ENCODE measurements at regions not wholly inside any gene's neighbourhood (a gene's known extent, or its start where the extent isn't known, plus 50 kb on each side); places are given as distances from the start of the nearest gene placed in this dataset.

DNA sequence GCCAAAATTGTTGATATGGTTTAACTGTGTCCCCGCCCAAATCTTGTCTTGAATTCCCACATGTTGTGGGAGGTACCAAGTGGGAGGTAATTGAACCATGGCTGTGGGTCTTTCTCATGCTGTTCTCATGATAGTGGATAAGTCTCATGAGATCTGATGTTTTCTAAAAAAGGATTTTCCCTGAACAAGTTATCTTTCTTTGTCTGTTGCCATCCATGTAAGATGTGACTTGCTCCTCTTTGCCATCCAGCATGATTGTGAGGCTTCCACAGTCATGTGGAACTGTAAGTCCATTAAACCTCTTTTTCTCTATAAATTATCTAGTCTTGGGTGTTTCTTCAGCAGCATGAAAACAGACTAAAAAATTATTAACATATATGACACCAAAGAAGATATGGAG is 986.7 kb upstream of the MIR17HG start:
- no peaks in the 10 kb centered on the region for H3K9me3 ChIP-seq (ENCODE audit: control insufficient read depth, insufficient read depth, low read length)
- H3K36me3 ChIP-seq (ENCODE audit: insufficient read depth, low read length), result no peaks in the 10 kb centered on the region
- no peak overlapping the region for H3K9ac ChIP-seq (ENCODE audit: low read depth, low read length)
- no peaks in the 10 kb centered on the region for H3K4me1 ChIP-seq (ENCODE audit: insufficient read depth, low read length)

DNA sequence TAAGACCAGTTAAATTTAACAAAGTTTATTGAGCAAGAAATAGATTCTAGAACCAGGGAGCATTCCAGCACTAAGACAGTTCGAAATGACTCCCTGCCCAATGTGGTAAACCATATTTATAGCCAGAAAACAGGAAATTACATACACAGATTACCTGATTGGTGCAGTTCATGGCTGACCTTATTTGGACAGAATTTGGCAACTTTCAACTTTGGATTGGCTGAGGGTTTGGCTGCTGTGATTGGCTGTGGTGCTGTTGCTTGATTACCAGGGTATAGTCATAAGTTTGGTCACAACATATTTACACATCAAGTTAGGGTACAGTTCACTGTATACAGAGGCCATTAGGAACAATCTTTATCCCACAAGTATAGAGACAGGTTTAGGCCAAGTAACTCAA is 984.8 kb upstream of the MIR17HG start:
- Histone ChIP-seq H3K9ac (ENCODE audit: low read depth, low read length) (no peak overlapping the region), H3K4me1 (ENCODE audit: insufficient read depth, low read length) (no peaks in the 10 kb centered on the region)

DNA sequence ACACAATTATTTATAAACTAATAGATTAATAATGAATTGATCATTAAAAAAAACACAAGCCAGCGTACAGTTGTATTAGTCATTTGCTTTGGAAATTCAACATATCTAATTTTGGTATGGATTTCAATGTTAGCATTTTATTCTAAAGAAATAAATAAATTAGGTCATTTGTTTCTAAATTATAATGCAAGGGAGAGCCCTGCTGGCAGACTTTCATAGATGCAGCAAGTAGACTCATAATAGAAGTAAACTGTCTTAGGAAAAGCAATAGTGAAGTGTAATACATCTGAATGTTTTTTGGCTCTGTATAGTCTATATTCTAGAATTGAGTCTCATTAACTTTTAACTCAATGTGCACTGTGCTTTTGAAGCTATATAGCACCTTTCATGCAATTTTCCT is 982.4 kb upstream of the MIR17HG start:
- no peaks in the 10 kb centered on the region; the same call in 1 of the 2 replicates for H3K36me3 ChIP-seq (ENCODE audit: insufficient read depth, low read length)
- no peaks in the 10 kb centered on the region for H3K4me1 ChIP-seq (ENCODE audit: insufficient read depth, low read length)
- H3K9me3 ChIP-seq (ENCODE audit: control insufficient read depth, insufficient read depth, low read length), result no peaks in the 10 kb centered on the region
- H3K9ac ChIP-seq (ENCODE audit: low read depth, low read length), result no peak overlapping the region

More for the DNA sequence above, 984.8 kb upstream of the MIR17HG start:
- no peaks in the 10 kb centered on the region for H3K36me3 ChIP-seq (ENCODE audit: insufficient read depth, low read length)
- no peaks in the 10 kb centered on the region for H3K9me3 ChIP-seq (ENCODE audit: control insufficient read depth, insufficient read depth, low read length)

DNA sequence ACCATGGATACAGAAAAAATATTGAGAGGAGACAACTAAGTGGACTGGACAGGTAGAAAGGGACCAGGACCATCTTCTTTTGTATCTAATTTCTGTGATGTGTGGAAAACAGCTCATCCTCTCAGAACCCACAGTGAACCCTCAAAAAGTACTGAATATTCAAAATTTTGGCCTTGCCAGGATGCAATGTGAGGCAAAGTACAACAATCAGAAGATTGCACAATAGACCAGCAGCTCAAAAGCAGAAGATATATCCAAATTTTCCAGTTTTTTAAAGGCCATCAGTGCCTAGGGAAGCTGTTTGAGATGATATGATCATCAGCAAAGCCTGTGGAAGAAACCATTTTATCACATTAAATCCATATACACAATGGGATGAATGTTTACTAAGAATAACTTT is 973.3 kb upstream of the MIR17HG start:
- Histone ChIP-seq H3K9ac (ENCODE audit: low read depth, low read length) (no peak overlapping the region), H3K4me1 (ENCODE audit: insufficient read depth, low read length) (no peaks in the 10 kb centered on the region), H3K9me3 (ENCODE audit: control insufficient read depth, insufficient read depth, low read length) (no peaks in the 10 kb centered on the region), H3K36me3 (ENCODE audit: insufficient read depth, low read length) (no peaks in the 10 kb centered on the region; the same call in 1 of the 2 replicates)

DNA sequence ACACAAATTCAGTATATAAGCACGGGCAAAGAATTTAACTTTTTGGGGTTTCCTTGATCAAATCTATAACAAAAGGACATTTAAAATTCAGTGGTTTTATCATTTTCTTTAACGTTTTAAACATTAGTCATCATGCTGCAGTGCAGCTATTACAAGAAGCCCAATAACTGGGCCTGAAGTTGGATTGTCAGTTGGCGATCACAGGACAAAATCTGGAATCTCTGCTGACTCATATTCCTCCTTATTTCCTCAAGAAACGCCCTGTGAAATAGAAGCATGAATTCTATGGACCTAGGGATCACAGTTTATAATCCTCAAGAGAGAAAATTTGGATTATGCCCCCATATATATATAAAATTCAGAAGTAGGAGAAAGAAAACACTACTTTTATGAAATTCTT is 971.6 kb upstream of the MIR17HG start:
- H3K9me3 ChIP-seq (ENCODE audit: control insufficient read depth, insufficient read depth, low read length), result no peaks in the 10 kb centered on the region
- H3K9ac ChIP-seq (ENCODE audit: low read depth, low read length), result no peak overlapping the region
- no peaks in the 10 kb centered on the region for H3K36me3 ChIP-seq (ENCODE audit: insufficient read depth, low read length)
- no peaks in the 10 kb centered on the region for H3K4me1 ChIP-seq (ENCODE audit: insufficient read depth, low read length)

DNA sequence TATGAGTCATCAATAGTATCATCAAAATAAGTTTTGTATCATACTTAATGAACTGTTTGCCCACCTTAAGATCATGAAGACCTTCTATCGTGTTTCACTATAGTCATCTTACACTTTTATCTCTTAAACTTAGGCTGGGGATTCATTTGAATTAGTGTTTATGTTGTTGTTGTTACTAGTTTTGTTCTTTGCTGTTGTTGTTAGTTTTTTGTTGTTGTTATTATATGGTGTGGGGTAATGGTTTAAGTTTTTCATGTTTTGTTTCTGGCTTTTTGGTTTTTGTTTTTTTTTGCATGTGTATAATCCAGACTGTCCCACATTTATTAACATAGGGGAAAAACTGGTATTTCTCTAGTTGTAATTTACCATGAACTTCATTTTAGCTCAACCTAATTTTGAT is 965.1 kb upstream of the MIR17HG start:
- H3K4me1 ChIP-seq (ENCODE audit: insufficient read depth, low read length), result no peaks in the 10 kb centered on the region
- no peak overlapping the region for H3K9ac ChIP-seq (ENCODE audit: low read depth, low read length)
- no peaks in the 10 kb centered on the region for H3K36me3 ChIP-seq (ENCODE audit: insufficient read depth, low read length)
- H3K9me3 ChIP-seq (ENCODE audit: control insufficient read depth, insufficient read depth, low read length), result no peaks in the 10 kb centered on the region

DNA sequence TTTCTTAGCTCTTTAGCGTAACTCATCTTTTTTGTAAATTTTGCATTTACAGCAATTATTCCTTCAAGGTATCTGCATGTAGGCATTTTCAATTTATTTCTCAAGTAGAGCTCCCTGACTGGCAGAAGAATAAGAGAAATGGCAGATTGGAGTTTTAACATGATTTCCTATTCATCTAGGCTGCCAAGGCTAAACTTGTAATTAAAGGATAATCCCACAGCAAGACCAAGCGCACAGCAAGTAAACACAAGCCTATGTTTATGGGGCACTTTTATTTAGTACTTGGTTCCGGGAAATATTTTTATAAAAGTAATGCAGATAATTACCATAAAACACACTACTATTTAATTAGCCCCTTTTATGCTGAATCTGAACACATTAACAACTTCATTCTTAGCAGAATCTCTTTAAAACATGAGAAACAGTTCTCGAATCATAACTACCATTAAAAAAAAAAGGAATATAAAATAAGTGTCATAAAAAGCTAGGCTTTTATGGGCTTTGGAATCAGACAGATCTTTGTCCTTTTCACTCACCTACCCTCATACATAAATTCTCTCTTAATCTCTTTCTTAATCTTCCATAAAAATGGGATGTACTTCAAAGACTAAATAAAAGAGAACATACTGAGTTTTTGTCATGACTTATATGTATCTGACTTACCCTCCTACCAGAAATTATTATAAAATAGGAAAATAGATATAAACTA is 961.6 kb upstream of the MIR17HG start:
- no peaks in the 10 kb centered on the region for H3K36me3 ChIP-seq (ENCODE audit: insufficient read depth, low read length)
- no peaks in the 10 kb centered on the region for H3K4me1 ChIP-seq (ENCODE audit: insufficient read depth, low read length)
- H3K9me3 ChIP-seq (ENCODE audit: control insufficient read depth, insufficient read depth, low read length), result no peaks in the 10 kb centered on the region; the same call in 1 of the 2 replicates
- H3K9ac ChIP-seq (ENCODE audit: low read depth, low read length), result no peak overlapping the region

DNA sequence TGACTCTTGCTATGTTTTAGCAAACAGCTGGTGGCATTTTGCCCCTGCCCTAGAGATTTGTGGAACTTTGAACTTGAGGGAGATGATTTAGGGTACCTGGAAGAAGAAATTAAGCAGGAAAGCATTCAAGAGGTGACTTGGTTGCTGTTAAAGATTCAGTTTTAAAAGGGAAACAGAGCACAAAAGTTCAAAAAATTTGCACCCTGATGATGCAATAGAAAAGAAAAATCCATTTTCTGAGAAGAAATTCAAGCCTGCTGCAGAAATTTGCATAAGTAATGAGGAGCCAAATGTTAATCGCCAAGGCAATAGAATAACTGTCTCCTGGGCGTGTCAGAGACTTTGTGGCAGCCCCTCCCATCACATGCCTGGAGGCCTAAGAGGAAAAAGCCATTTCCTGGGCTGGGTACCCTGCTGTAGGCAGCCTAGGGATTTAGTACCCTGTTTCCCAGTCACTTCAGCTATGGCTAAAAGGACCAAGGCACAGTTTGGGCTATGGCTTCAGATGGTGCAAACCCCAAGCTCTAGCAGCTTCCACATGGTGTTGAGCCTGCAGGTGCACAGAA is 958.5 kb upstream of the MIR17HG start:
- Histone ChIP-seq H3K4me1 (ENCODE audit: insufficient read depth, low read length) (no peaks in the 10 kb centered on the region), H3K9ac (ENCODE audit: low read depth, low read length) (no peak overlapping the region)

DNA sequence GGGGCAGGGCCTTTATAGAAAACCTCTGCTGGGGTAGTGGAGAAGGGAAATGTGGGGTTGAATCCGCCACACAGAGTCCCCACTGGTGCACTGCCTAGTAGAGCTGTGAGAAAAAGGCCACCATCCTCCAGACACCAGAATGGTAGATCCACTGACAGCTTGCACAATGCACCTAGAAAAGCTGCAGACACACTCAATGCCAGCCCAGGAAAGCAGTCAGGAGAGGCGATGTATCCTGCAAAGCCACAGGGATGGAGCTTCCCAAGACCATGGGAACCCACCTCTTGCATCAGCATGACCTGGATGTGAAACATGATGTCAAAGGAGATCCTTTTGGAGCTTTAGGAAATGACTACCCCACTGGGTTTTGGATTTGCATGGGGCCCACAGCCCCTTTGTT is 958.0 kb upstream of the MIR17HG start:
- Histone ChIP-seq H3K36me3 (ENCODE audit: insufficient read depth, low read length) (no peaks in the 10 kb centered on the region), H3K4me1 (ENCODE audit: insufficient read depth, low read length) (no peaks in the 10 kb centered on the region), H3K9me3 (ENCODE audit: control insufficient read depth, insufficient read depth, low read length) (no peaks in the 10 kb centered on the region; the same call in 1 of the 2 replicates), H3K9ac (ENCODE audit: low read depth, low read length) (no peak overlapping the region)

More for the DNA sequence above, 958.5 kb upstream of the MIR17HG start:
- Histone ChIP-seq H3K36me3 (ENCODE audit: insufficient read depth, low read length) (no peaks in the 10 kb centered on the region), H3K9me3 (ENCODE audit: control insufficient read depth, insufficient read depth, low read length) (no peaks in the 10 kb centered on the region; the same call in 1 of the 2 replicates)

DNA sequence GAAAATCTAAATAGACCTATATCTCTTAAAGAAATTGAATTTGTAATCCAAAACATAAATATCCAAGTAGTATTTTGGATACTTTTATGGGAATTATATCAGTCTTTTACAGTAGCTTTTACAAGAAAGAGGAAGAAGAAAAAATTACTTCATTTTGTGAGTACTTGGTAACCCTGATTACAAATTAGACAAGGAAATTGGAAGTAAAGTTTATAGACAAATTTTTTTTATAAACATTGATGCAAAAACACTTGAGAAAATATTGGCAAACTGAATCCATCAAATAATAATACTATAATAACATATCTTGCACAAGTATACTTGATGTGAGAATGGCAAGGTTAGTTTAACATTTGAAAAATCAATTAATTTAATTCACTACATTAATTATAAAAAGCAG is 954.1 kb upstream of the MIR17HG start:
- Histone ChIP-seq H3K9me3 (ENCODE audit: control insufficient read depth, insufficient read depth, low read length) (no peaks in the 10 kb centered on the region; the same call in 1 of the 2 replicates), H3K4me1 (ENCODE audit: insufficient read depth, low read length) (peaks cover 18% of the 10 kb centered on the region; the same call in 1 of the 2 replicates), H3K36me3 (ENCODE audit: insufficient read depth, low read length) (no peaks in the 10 kb centered on the region), H3K9ac (ENCODE audit: low read depth, low read length) (no peak overlapping the region)

DNA sequence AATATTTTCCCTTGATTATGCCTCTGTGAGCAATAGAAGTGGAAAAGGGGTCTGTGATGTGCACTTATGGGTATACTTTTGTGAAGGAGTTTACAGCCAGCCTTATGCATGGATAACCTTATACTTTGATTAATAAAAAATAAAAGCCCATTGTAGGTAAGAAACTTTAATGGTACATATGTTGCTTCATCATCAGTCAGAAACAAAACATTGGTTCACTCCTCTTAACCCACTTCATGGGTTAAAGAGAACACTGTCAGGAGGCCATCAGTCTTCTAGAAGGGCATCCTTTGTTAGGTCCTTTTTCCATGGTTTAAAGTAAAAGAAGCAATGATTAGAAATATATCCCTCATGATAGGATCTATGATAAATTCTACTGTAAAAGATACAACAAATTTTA is 952.1 kb upstream of the MIR17HG start:
- no peaks in the 10 kb centered on the region for H3K36me3 ChIP-seq (ENCODE audit: insufficient read depth, low read length)
- H3K9ac ChIP-seq (ENCODE audit: low read depth, low read length), result no peak overlapping the region
- H3K4me1 ChIP-seq (ENCODE audit: insufficient read depth, low read length), result peaks cover 18% of the 10 kb centered on the region; the same call in 1 of the 2 replicates
- 0 out of 2 replicates have a peak, but pooled peaks cover 3% of the 10 kb centered on the region for H3K9me3 ChIP-seq (ENCODE audit: control insufficient read depth, insufficient read depth, low read length)

DNA sequence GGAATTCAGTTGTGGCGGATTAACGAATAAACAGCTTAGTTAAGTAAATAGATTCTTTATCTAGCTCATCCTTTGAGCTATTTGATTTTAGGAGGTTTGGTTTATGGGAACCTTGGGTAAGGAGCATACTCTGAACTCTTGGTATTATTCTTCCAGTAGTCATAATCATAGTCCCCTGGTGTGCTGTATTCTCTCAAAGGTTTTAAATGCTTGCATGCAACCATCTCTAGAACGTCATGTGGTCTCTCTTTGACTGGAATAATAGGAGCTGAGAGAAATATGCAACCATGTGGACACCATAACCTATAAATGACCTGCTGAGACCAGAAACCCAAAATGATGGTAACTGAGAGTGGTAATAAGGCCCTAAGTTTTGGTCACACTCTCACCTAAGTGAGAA is 951.6 kb upstream of the MIR17HG start:
- Histone ChIP-seq H3K9me3 (ENCODE audit: control insufficient read depth, insufficient read depth, low read length) (0 out of 2 replicates have a peak, but pooled peaks cover 3% of the 10 kb centered on the region), H3K4me1 (ENCODE audit: insufficient read depth, low read length) (peaks cover 18% of the 10 kb centered on the region; the same call in 1 of the 2 replicates), H3K36me3 (ENCODE audit: insufficient read depth, low read length) (no peaks in the 10 kb centered on the region)

DNA sequence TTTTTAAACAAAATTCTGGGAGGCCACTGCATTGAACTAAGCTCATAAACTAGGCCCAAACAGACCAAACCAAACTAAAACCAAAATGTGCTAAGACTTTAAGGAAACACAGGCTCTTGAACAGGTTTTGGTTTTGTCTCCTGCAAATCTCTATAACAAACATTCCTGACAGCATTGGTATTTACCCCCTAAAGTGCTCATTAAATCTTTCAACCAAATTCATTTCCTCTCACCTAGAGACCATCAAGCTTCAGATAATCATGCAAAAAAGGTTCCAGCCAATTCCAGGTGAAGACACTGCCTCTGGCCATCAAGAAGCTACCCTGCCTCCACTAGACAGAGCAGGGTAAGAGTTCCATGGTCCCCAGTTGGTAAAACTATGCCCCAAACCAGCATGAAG is 951.2 kb upstream of the MIR17HG start:
- H3K4me1 ChIP-seq (ENCODE audit: insufficient read depth, low read length), result peaks cover 18% of the 10 kb centered on the region; the same call in 1 of the 2 replicates
- no peaks in the 10 kb centered on the region for H3K36me3 ChIP-seq (ENCODE audit: insufficient read depth, low read length)
- no peak overlapping the region for H3K9ac ChIP-seq (ENCODE audit: low read depth, low read length)
- 0 out of 2 replicates have a peak, but pooled peaks cover 3% of the 10 kb centered on the region for H3K9me3 ChIP-seq (ENCODE audit: control insufficient read depth, insufficient read depth, low read length)

More for the DNA sequence above, 951.6 kb upstream of the MIR17HG start:
- no peak overlapping the region for H3K9ac ChIP-seq (ENCODE audit: low read depth, low read length)

DNA sequence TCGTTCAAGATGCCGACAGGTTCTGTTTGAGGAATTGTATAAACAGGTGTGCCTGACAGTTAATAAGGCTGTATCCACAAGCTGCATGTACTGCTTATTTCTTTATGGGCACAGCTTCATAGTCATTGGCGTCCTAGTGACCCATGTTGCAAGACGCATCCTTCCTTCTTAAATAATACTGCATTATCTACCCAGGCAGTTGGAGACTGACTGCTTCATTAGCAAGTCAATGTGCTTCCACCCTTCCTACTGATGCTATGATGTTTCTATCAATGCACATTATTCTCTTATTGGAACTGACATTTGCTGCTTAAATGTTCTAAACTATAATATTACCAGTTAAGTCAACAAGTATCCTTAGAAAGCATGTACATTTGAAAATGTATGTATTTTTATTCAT is 950.0 kb upstream of the MIR17HG start:
- no peak overlapping the region for H3K9ac ChIP-seq (ENCODE audit: low read depth, low read length)
- H3K36me3 ChIP-seq (ENCODE audit: insufficient read depth, low read length), result no peaks in the 10 kb centered on the region
- peaks cover 18% of the 10 kb centered on the region; the same call in 1 of the 2 replicates for H3K4me1 ChIP-seq (ENCODE audit: insufficient read depth, low read length)
- H3K9me3 ChIP-seq (ENCODE audit: control insufficient read depth, insufficient read depth, low read length), result 0 out of 2 replicates have a peak, but pooled peaks cover 3% of the 10 kb centered on the region

DNA sequence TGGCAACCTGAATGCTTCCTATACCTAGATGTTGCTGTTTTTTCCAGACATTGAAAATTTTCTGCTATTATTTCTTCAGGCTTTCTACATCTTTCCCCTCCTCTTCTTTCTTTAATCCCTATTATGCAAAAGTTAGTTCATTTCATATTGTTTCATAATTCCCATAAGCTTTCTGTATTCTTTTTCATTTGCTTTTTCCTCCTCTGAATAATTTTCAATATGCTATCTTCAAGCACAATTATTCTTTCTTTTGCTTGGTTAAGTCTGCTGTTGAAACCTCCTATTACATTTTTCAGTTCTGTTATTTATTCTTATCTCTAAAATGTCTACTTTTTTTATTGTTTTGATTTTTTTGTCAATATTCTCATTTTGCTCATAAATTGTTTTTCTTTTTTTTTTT is 947.1 kb upstream of the MIR17HG start:
- Histone ChIP-seq H3K4me1 (ENCODE audit: insufficient read depth, low read length) (peaks cover 18% of the 10 kb centered on the region; the same call in 1 of the 2 replicates), H3K9ac (ENCODE audit: low read depth, low read length) (no peak overlapping the region), H3K36me3 (ENCODE audit: insufficient read depth, low read length) (no peaks in the 10 kb centered on the region), H3K9me3 (ENCODE audit: control insufficient read depth, insufficient read depth, low read length) (peaks cover 3% of the 10 kb centered on the region; the same call in 1 of the 2 replicates)

Measured in ES-I3 (cell line).